Activated CD4-positive, alpha-beta memory T cell treated with anti-CD3 and anti-CD28 coated beads, Interleukin-2, amount 10 ng/mL, durations not matched to agents 7 days and 5 days (primary cell): ENCODE measurements at regions not wholly inside any gene's neighbourhood (a gene's known extent, or its start where the extent isn't known, plus 50 kb on each side); places are given as distances from the start of the nearest gene placed in this dataset.

Source experiments
- CTCF ChIA-PET: fragments of 350-600 bp; sonication (Branson Sonifier 250); formaldehyde crosslinking; loops from one replicate; lab custom pipeline; 2021; ENCODE audit warnings: antibody characterized with exemption, inconsistent platforms; lab: Charles Lee
- POLR2A ChIA-PET: fragments of 350-600 bp; sonication (Branson Sonifier 250); formaldehyde crosslinking; loops from one replicate; lab custom pipeline; 2021; ENCODE audit warnings: antibody characterized with exemption; lab: Charles Lee
- DNase-seq: peaks from one replicate; pipeline ENCODE4 v3.0.0-alpha.2; 2020
- H3K27ac Mint-ChIP-seq: one replicate; pipeline ENCODE4 v1.8.0; 2021; ENCODE audit warnings: mild to moderate bottlenecking, mixed read lengths
- H3K27me3 Mint-ChIP-seq: one replicate; pipeline ENCODE4 v1.8.0; 2021; ENCODE audit warnings: mixed read lengths
- H3K36me3 Mint-ChIP-seq: one replicate; pipeline ENCODE4 v1.8.0; 2021; ENCODE audit warnings: low read depth, mixed read lengths
- H3K4me1 Mint-ChIP-seq: one replicate; pipeline ENCODE4 v1.8.0; 2021; ENCODE audit warnings: mixed read lengths
- H3K4me3 Mint-ChIP-seq: one replicate; pipeline ENCODE4 v1.8.0; 2021; ENCODE audit warnings: mild to moderate bottlenecking, mixed read lengths
- H3K9me3 Mint-ChIP-seq: one replicate; pipeline ENCODE4 v1.8.0; 2021; ENCODE audit warnings: mixed read lengths

DNA sequence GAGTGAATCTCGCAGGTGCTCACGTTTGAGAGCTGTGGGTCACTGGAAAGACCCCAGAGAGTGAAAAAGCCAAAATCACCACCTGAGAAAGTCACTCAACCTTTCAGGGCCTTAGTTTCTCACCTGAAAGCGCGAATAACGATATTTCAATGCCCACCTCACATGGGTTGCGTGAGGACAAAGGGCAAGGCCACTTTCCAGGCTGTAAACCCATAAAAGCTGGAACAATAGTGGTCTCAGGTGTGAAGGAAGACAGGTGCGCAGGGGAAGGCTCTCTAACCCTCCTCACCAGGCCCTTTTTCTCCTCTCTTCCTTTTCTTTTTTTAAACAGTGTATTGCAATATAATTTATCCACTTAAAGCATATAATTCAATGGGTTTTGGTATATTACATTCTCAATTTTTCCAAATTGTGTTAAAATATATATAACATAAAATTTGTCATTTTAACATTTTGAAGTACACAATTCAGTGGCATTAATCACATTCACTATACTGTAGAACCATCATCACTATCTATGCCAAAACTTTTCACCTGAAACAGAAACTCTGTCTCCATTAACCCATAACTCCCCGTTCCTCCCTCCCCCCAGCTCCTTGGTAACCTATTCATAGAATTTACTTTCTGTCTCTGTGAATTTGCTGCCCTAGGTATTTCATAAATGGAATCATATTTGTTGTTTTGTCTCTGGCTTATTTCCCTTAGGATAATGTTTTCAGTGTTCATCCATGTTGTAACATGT, 118.4 kb upstream of the TNR start:
- CTCF ChIA-PET, result no interaction called here
- H3K4me3 Mint-ChIP-seq, result no peak overlapping the region
- POLR2A ChIA-PET, result no interaction called here
- H3K27me3 Mint-ChIP-seq, result peaks cover 3% of the 10 kb centered on the region
- H3K36me3 Mint-ChIP-seq, result no peaks in the 10 kb centered on the region
- no peaks in the 10 kb centered on the region for H3K4me1 Mint-ChIP-seq
- no peak for DNase-seq
- H3K9me3 Mint-ChIP-seq, result no peaks in the 10 kb centered on the region
- H3K27ac Mint-ChIP-seq, result no peak overlapping the region

DNA sequence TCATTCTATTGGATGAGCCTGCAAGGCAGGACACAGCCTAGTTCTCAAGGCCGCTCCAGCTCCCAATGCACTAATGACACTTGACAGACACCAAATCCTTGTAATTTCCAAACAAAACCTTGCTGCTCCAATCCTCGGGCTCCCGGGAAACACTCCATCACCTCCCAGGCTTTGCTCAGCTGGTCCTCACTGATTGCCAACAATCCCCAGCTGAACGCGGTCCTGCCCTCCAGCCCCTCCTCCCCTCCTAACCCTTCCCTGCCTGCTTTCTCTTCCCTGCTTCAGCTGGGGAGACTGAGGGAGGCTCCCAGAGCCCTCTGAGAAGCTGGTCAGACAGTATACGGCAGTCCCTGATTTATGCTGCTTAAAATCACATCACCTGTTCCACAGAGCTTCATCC, 114.4 kb upstream of the TNR start:
- no peak overlapping the region for H3K4me3 Mint-ChIP-seq
- H3K36me3 Mint-ChIP-seq, result no peaks in the 10 kb centered on the region
- DNase-seq, result no peak
- H3K4me1 Mint-ChIP-seq, result no peaks in the 10 kb centered on the region
- H3K27me3 Mint-ChIP-seq, result peaks cover 5% of the 10 kb centered on the region
- POLR2A ChIA-PET, result no interaction called here
- no peaks in the 10 kb centered on the region for H3K9me3 Mint-ChIP-seq
- CTCF ChIA-PET, result no interaction called here
- H3K27ac Mint-ChIP-seq, result no peak overlapping the region

GRCh38 chr1:175853681-175854080, 110.3 kb upstream of the TNR start:
- Mint-ChIP-seq H3K27me3 (peaks cover 3% of the 10 kb centered on the region), H3K4me3 (no peak overlapping the region), H3K9me3 (no peaks in the 10 kb centered on the region), H3K36me3 (no peaks in the 10 kb centered on the region), H3K4me1 (no peaks in the 10 kb centered on the region), H3K27ac (no peak overlapping the region)
- POLR2A ChIA-PET, result no interaction called here
- CTCF ChIA-PET, result no interaction called here
- DNase-seq, result no peak

GRCh38 chr1:175851749-175852148, 108.4 kb upstream of the TNR start:
- Mint-ChIP-seq H3K27me3 (peaks cover 2% of the 10 kb centered on the region), H3K27ac (no peak overlapping the region)
- CTCF ChIA-PET, result interaction anchor here (0.7 kb wide), 1 partner anchor 1421 kb away, joined by 3 read pairs; no protein-coding TSS in a partner anchor

GRCh38 chr1:175848329-175848728, 104.9 kb upstream of the TNR start:
- H3K9me3 Mint-ChIP-seq, result no peaks in the 10 kb centered on the region
- no peaks in the 10 kb centered on the region for H3K36me3 Mint-ChIP-seq
- DNase-seq, result no peak
- ChIA-PET CTCF (no interaction called here), POLR2A (no interaction called here)
- H3K4me3 Mint-ChIP-seq, result no peak overlapping the region
- no peak overlapping the region for H3K27ac Mint-ChIP-seq
- H3K4me1 Mint-ChIP-seq, result no peaks in the 10 kb centered on the region
- no peaks in the 10 kb centered on the region for H3K27me3 Mint-ChIP-seq

More at GRCh38 chr1:175851749-175852148, 108.4 kb upstream of the TNR start:
- Mint-ChIP-seq H3K9me3 (no peaks in the 10 kb centered on the region), H3K4me3 (no peak overlapping the region), H3K4me1 (no peaks in the 10 kb centered on the region), H3K36me3 (no peaks in the 10 kb centered on the region)
- no peak for DNase-seq
- POLR2A ChIA-PET, result no interaction called here

DNA sequence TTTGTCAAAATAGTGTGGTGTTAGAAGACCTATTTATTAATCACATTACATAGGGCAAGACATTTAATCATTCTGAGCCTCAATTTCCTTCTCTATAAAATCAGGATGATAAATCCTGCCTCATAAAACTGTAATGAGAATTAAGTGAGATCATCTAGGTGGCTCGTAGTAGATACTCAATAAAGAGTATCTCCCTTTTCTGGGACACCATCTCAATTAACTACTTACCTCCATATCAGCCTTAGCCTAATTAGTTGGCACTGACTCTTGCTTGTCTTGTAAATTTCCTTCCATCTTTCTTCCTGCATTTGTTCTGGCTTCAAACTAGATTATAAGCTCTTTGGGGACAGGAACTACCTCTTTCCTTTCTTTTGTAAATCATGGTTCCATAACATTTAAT, 102.6 kb upstream of the TNR start:
- H3K36me3 Mint-ChIP-seq, result no peaks in the 10 kb centered on the region
- no peak overlapping the region for H3K4me3 Mint-ChIP-seq
- no peaks in the 10 kb centered on the region for H3K27me3 Mint-ChIP-seq
- DNase-seq, result no peak
- POLR2A ChIA-PET, result no interaction called here
- no peaks in the 10 kb centered on the region for H3K9me3 Mint-ChIP-seq
- CTCF ChIA-PET, result no interaction called here
- no peaks in the 10 kb centered on the region for H3K4me1 Mint-ChIP-seq
- no peak overlapping the region for H3K27ac Mint-ChIP-seq

DNA sequence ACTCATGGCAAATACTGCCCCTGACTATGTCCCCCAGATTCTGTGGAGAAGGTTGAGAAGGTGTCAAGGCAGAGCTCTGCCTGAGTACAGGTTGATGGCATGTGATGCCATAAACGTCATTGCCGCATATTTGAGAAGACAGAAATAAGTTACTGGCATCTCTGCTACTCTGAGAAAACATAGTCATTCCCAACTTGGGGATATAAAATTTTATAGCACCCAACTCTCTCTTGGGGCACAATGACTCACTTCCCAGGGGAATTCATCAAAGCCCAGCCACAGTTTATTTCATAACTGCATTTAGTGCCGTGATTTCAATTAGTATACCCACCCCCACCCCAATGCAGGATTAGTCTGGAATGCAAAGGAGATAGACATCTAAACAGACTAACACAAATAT, 101.9 kb upstream of the TNR start:
- H3K9me3 Mint-ChIP-seq, result no peaks in the 10 kb centered on the region
- CTCF ChIA-PET, result no interaction called here
- H3K4me1 Mint-ChIP-seq, result no peaks in the 10 kb centered on the region
- DNase-seq, result no peak
- no peaks in the 10 kb centered on the region for H3K36me3 Mint-ChIP-seq
- POLR2A ChIA-PET, result no interaction called here
- H3K4me3 Mint-ChIP-seq, result no peak overlapping the region
- no peaks in the 10 kb centered on the region for H3K27me3 Mint-ChIP-seq
- no peak overlapping the region for H3K27ac Mint-ChIP-seq

DNA sequence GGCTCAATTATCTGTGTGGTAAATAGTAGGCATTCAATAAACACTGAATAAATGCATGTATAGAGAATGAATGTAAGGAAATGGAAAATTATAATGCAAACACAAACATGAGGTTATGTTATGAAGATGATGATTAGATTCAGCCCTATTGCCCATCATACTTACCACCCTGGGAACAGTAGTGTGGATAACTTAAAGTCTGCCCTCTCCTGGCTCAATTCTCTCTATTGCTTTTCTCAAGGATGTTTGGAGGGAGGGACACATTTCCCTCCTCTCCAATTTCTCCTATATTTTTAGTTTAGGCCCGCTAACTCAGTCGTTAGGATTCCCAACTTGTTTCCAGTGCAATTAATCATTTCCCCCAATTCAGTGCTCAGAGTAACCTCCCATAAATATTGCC, 101.5 kb upstream of the TNR start:
- Mint-ChIP-seq H3K27ac (no peak overlapping the region), H3K4me1 (no peaks in the 10 kb centered on the region), H3K4me3 (no peak overlapping the region), H3K27me3 (no peaks in the 10 kb centered on the region), H3K9me3 (no peaks in the 10 kb centered on the region), H3K36me3 (no peaks in the 10 kb centered on the region)
- ChIA-PET CTCF (no interaction called here), POLR2A (no interaction called here)
- no peak for DNase-seq

- no peaks in the 10 kb centered on the region for H3K27me3 Mint-ChIP-seq
- POLR2A ChIA-PET, result no interaction called here
These were observed 99.2 kb upstream of the TNR start for GRCh38 chr1:175842550-175842949.

GRCh38 chr1:175841738-175842187, 98.4 kb upstream of the TNR start:
- no peaks in the 10 kb centered on the region for H3K9me3 Mint-ChIP-seq
- CTCF ChIA-PET, result no interaction called here
- no peak overlapping the region for H3K27ac Mint-ChIP-seq
- POLR2A ChIA-PET, result no interaction called here
- H3K4me3 Mint-ChIP-seq, result no peak overlapping the region
- H3K36me3 Mint-ChIP-seq, result no peaks in the 10 kb centered on the region
- no peaks in the 10 kb centered on the region for H3K4me1 Mint-ChIP-seq
- no peak for DNase-seq
- no peaks in the 10 kb centered on the region for H3K27me3 Mint-ChIP-seq

More at GRCh38 chr1:175842550-175842949, 99.2 kb upstream of the TNR start:
- H3K27ac Mint-ChIP-seq, result no peak overlapping the region
- no peak overlapping the region for H3K4me3 Mint-ChIP-seq
- H3K9me3 Mint-ChIP-seq, result no peaks in the 10 kb centered on the region
- CTCF ChIA-PET, result no interaction called here
- no peaks in the 10 kb centered on the region for H3K36me3 Mint-ChIP-seq
- no peaks in the 10 kb centered on the region for H3K4me1 Mint-ChIP-seq
- DNase-seq, result no peak

DNA sequence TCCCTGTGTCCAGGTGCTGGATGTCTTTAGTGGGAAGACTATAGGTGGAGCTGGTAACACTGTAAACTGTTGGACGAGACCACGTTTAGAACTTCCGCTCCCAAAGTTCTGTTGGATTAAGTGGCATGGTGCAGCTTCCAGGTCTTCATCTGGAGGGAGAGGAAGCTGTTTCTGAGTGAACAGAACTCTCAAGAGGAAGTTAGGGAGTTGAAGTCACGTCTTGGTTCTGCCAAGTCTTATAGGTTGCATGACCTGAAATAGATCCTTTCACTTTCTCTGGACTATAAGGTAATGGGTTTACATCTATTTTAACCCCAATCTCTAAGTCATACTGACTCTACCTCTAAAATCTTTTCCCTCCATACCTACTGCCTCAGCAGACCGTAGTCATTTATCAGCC, 97.4 kb upstream of the TNR start:
- H3K27me3 Mint-ChIP-seq, result no peaks in the 10 kb centered on the region
- no peak overlapping the region for H3K4me3 Mint-ChIP-seq
- H3K9me3 Mint-ChIP-seq, result no peaks in the 10 kb centered on the region
- POLR2A ChIA-PET, result no interaction called here
- H3K4me1 Mint-ChIP-seq, result no peaks in the 10 kb centered on the region
- no peaks in the 10 kb centered on the region for H3K36me3 Mint-ChIP-seq
- CTCF ChIA-PET, result no interaction called here
- no peak for DNase-seq
- no peak overlapping the region for H3K27ac Mint-ChIP-seq

DNA sequence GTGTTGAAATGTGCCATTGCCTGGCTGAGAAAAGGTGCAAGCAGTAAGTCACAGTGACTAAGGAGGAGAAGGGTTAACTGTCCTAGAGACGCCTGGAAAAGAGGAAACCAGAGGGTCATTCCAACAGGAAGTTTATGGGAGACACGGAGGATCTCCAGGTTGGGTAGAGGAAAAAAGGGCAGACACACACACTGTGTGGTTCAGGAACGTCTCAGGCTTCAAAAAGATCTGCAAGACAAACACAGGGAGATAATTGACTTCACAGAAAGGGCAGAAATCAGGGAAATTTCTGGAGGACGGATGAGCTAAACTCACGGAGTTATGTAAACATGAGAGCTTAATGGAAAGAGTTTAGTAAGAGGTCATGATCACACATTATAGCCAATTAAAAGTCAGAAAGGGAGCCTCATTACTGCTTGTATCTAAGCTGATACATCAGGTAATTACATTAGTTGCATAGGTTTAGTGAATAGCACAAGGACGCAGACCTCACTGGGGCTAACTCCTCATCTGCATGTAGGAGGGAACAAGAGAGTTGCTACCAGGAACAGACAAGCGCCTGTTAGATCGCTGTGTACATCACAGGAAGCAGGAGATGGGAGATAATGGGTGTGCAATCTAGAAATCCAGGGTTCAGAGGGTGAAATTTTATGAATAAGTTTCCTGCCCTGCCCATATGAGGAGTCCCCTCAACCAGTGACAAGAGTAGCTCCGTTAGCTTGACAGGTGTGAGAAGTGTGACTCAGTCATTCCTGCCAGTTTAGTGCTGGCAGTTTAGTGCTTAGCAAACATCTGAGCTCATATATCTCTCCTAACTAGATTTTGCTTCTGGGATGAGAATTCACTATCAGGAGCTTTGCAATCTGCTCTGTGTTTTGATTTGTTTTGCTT, 96.6 kb upstream of the TNR start:
- CTCF ChIA-PET, result no interaction called here
- Mint-ChIP-seq H3K36me3 (no peaks in the 10 kb centered on the region), H3K9me3 (no peaks in the 10 kb centered on the region), H3K27me3 (no peaks in the 10 kb centered on the region), H3K4me1 (no peaks in the 10 kb centered on the region), H3K4me3 (no peak overlapping the region), H3K27ac (no peak overlapping the region)
- DNase-seq, result no peak
- POLR2A ChIA-PET, result no interaction called here

GRCh38 chr1:175834597-175834996, 91.2 kb upstream of the TNR start:
- H3K4me1 Mint-ChIP-seq, result no peaks in the 10 kb centered on the region
- no peak overlapping the region for H3K4me3 Mint-ChIP-seq
- H3K27me3 Mint-ChIP-seq, result no peaks in the 10 kb centered on the region
- no peak overlapping the region for H3K27ac Mint-ChIP-seq
- DNase-seq, result no peak
- H3K36me3 Mint-ChIP-seq, result no peaks in the 10 kb centered on the region
- POLR2A ChIA-PET, result no interaction called here
- CTCF ChIA-PET, result no interaction called here
- no peaks in the 10 kb centered on the region for H3K9me3 Mint-ChIP-seq
